ENCODE measurements at regions not wholly inside any gene's neighbourhood (a gene's known extent, or its start where the extent isn't known, plus 50 kb on each side); places are given as distances from the start of the nearest gene placed in this dataset.

- TF ChIP-seq CTCF (conservative IDR thresholded peaks at IDR 0.05 in 1 of 2, IDR thresholded peaks at IDR 0.05 in 1 of 2; ENCODE audit: extremely low read depth in 1 of 2, insufficient read depth in 1 of 2, low read depth in 1 of 2, low read length in 2 of 2) (no peak), EZH2 (IDR thresholded peaks at IDR 0.05; ENCODE audit: borderline replicate concordance, low read length) (no peak)
Observed at GRCh38 chr1:37150986-37151385, 116.7 kb upstream of the GRIK3 start.
